GM12878 (cell line): ENCODE measurements at regions not wholly inside any gene's neighbourhood (a gene's known extent, or its start where the extent isn't known, plus 50 kb on each side); places are given as distances from the start of the nearest gene placed in this dataset.

Source experiments
- CREM ChIP-seq: IDR thresholded peaks from 2 replicates; pipeline ENCODE4 v1.6.1; 2014; ENCODE audit warnings: antibody characterized with exemption, low read depth
- ESRRA ChIP-seq: IDR thresholded peaks from 2 replicates; pipeline ENCODE4 v1.6.1; 2012; ENCODE audit warnings: mild to moderate bottlenecking, low read length, improper control_type of control experiment
- MEF2A ChIP-seq: IDR thresholded peaks from 2 replicates; pipeline ENCODE4 v1.6.1; 2011; ENCODE audit warnings: low read depth, mild to moderate bottlenecking, low read length, moderate library complexity; ENCODE audit not compliant: insufficient read depth
- MTA2 ChIP-seq: fragments of 450-650 bp; IDR thresholded peaks from 2 replicates; pipeline ENCODE4 v1.6.1; 2016; ENCODE audit warnings: low read depth, mild to moderate bottlenecking, moderate library complexity
- RAD51 ChIP-seq: fragments of 450-650 bp; IDR thresholded peaks from 2 replicates; pipeline ENCODE4 v1.6.1; 2016; ENCODE audit warnings: moderate library complexity, mild to moderate bottlenecking, inconsistent platforms
- REST ChIP-seq: IDR thresholded peaks from 2 replicates; pipeline ENCODE4 v1.6.1; 2012; ENCODE audit warnings: mild to moderate bottlenecking, low read depth, low read length
- ZBTB40 ChIP-seq: fragments of 450-650 bp; IDR thresholded peaks from 2 replicates; pipeline ENCODE4 v1.6.1; 2016; ENCODE audit warnings: mild to moderate bottlenecking, moderate library complexity, borderline replicate concordance

GRCh38 chr14:23869078-23869719 lies 84.4 kb upstream of the DHRS4 start (continued):
- no peak for TF ChIP-seq ZBTB40
- TF ChIP-seq CREM, result no peak
- no peak for TF ChIP-seq MEF2A
- TF ChIP-seq MTA2, result no peak
- no peak for TF ChIP-seq REST
- TF ChIP-seq ESRRA, result no peak
- TF ChIP-seq RAD51, result no peak
- TF ChIP-seq, all 136 proteins: peak for 0
